Liver (tissue), 8 donors: ENCODE measurements at regions not wholly inside any gene's neighbourhood (a gene's known extent, or its start where the extent isn't known, plus 50 kb on each side); places are given as distances from the start of the nearest gene placed in this dataset.

Experiments used
- DNase-seq: peaks from one replicate; pipeline ENCODE4 v3.0.0-alpha.2; 2017; ENCODE audit warnings: low spot score
- H3K27ac ChIP-seq, 2 donors: one replicate each; pipeline ENCODE4 v1.7.0; 2013; ENCODE audit warnings: inconsistent platforms in 2 of 2, low read length in 2 of 2, control low read depth in 1 of 2, low read depth in 1 of 2, mild to moderate bottlenecking in 1 of 2
- H3K27me3 ChIP-seq, 4 donors: one replicate each; pipeline versions ENCODE4 v1.6.1 to v1.7.0; 2013; ENCODE audit warnings: low read length in 3 of 4, inconsistent platforms in 1 of 4, mild to moderate bottlenecking in 1 of 4, moderate library complexity in 1 of 4; ENCODE audit not compliant: control insufficient read depth in 4 of 4, insufficient read depth in 4 of 4
- H3K36me3 ChIP-seq, 4 donors: one replicate each; pipeline versions ENCODE4 v1.6.1 to v1.7.0; 2013; ENCODE audit warnings: low read length in 3 of 4, mild to moderate bottlenecking in 3 of 4, low read depth in 1 of 4, moderate library complexity in 1 of 4; ENCODE audit not compliant: control insufficient read depth in 4 of 4, insufficient read depth in 3 of 4
- H3K4me1 ChIP-seq, 4 donors: one replicate each; pipeline versions ENCODE4 v1.6.1 to v1.7.0; 2013; ENCODE audit warnings: low read length in 3 of 4, mild to moderate bottlenecking in 3 of 4, moderate library complexity in 1 of 4; ENCODE audit not compliant: control insufficient read depth in 4 of 4, insufficient read depth in 4 of 4
- H3K4me3 ChIP-seq, 3 donors: one replicate each; pipeline versions ENCODE4 v1.6.1 to v1.7.0; 2013; ENCODE audit warnings: low read length in 3 of 3, control low read depth in 1 of 3, low read depth in 1 of 3, mild to moderate bottlenecking in 1 of 3
- H3K9ac ChIP-seq, 2 donors: one replicate each; pipeline ENCODE4 v1.7.0; 2013; ENCODE audit warnings: low read length in 2 of 2, mild to moderate bottlenecking in 2 of 2, moderate library complexity in 2 of 2, control low read depth in 1 of 2, low read depth in 1 of 2
- H3K9me3 ChIP-seq, 4 donors: one replicate each; pipeline versions ENCODE4 v1.6.1 to v1.7.0; 2013; ENCODE audit warnings: low read length in 3 of 4; ENCODE audit not compliant: control insufficient read depth in 4 of 4
- EGR1 ChIP-seq, 2 donors: IDR thresholded peaks; 2 replicates each; pipeline ENCODE4 v1.6.1; 2016 to 2018; ENCODE audit warnings: antibody characterized with exemption in 2 of 2, low read depth in 2 of 2
- FOXA1 ChIP-seq: IDR thresholded peaks from 2 replicates; pipeline ENCODE4 v1.6.1; 2016; ENCODE audit warnings: antibody characterized with exemption
- GABPA ChIP-seq, 2 donors: IDR thresholded peaks in 1 of 2; conservative IDR thresholded peaks in 1 of 2; 2 replicates each; pipeline ENCODE4 v1.6.1; 2016; ENCODE audit warnings: antibody characterized with exemption in 2 of 2, mild to moderate bottlenecking in 1 of 2, moderate library complexity in 1 of 2
- HNF4A ChIP-seq, 2 donors: conservative IDR thresholded peaks; 2 replicates each; pipeline ENCODE4 v1.6.1; 2016; ENCODE audit warnings: antibody characterized with exemption in 2 of 2, mild to moderate bottlenecking in 2 of 2
- HNF4G ChIP-seq: IDR thresholded peaks from 2 replicates; pipeline ENCODE4 v1.6.1; 2016; ENCODE audit warnings: antibody characterized with exemption
- JUND ChIP-seq, 2 donors: IDR thresholded peaks; 2 replicates each; pipeline ENCODE4 v1.6.1; 2016; ENCODE audit warnings: antibody characterized with exemption in 2 of 2
- NR2F2 ChIP-seq: IDR thresholded peaks from 2 replicates; pipeline ENCODE4 v1.6.1; 2016; ENCODE audit warnings: antibody characterized with exemption
- RXRA ChIP-seq, 2 donors: IDR thresholded peaks; 2 replicates each; pipeline ENCODE4 v1.6.1; 2017 to 2018; ENCODE audit warnings: antibody characterized with exemption in 2 of 2, mild to moderate bottlenecking in 1 of 2
- TAF1 ChIP-seq: conservative IDR thresholded peaks from 2 replicates; pipeline ENCODE4 v1.6.1; 2016; ENCODE audit warnings: antibody characterized with exemption, mild to moderate bottlenecking
- WGBS: extraction: QIAGEN DNeasy Blood & Tissue Kit; methylation state at CpG from one replicate; pipeline ENCODE4 v1.1.7; 2013; 5-methylcytosine and 5-hydroxymethylcytosine counted together
- TF ChIP-seq, protein P1 (sequence below): IDR thresholded peaks from 2 replicates; pipeline ENCODE4 v1.6.1; 2016; ENCODE audit warnings: antibody characterized with exemption, mild to moderate bottlenecking
- TF ChIP-seq, protein P2 (sequence below): fragments of 150-350 bp; IDR thresholded peaks from 2 replicates; pipeline ENCODE4 v1.5.1; 2017; ENCODE audit warnings: improper control_type of control experiment, low read depth, low read length; ENCODE audit not compliant: missing input control
- TF ChIP-seq, protein P3 (sequence below): IDR thresholded peaks from 2 replicates; pipeline ENCODE4 v1.6.1; 2016; ENCODE audit warnings: antibody characterized with exemption
- TF ChIP-seq, protein P4 (sequence below): IDR thresholded peaks from 2 replicates; pipeline ENCODE4 v1.6.1; 2016; ENCODE audit warnings: antibody characterized with exemption
- donor health status: healthy.
- donor health status: healthy.
- donor health status: healthy.
- donor health status: healthy.
- donor health status: healthy.

DNA sequence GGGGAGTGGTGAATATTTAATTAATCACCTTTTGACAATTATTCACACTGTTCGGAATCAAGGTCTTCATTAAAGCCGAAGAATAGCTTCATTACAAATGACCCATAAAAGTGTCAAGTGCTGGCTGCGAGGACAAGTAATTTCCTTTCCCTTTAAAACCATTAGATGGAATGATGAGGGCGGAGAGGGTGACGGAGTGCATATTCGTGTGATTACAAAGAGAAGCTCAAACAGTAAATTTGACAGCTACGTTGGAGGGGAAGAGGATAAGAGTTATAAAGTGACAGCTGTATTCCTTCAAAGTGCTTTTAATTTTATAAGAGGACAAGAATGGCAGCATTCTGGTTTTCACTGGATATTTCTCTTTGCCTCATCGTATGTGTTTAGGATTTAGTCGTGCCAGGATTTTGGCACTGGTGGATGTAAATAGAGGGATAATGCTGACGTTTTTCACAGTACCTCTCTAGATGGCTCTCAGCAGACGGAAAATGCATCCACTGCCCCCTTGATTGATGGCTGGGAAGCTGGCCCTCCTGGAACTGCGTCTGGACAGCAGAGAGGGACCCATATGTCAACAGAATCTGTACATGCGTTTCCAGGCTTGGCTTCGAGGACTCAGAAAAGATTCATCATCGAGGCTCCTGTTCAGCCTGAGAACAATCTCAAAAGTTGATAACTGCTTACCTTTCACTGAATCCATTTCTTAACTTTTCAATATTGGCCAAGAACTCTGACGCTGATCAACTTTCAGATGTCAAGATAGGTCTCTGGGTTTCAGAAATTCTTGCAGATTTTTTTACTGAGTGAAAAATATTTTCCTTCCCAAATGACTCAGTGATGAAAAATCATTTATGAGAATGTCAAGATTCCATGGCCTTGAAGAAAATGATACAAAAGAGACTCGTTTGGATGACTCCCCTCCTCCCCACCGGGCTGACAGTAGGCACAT is 50.4 kb upstream of the IRX2 start:
- no peaks in the 10 kb centered on the region for H3K36me3 ChIP-seq
- no peaks in the 10 kb centered on the region for H3K4me1 ChIP-seq
- 44% methylated on average over 18 of the region's 18 CpGs for WGBS
- no peak overlapping the region for H3K27ac ChIP-seq
- H3K27me3 ChIP-seq, result peaks cover 0 to 2% (median 0%) of the 10 kb centered on the region in 4 donors
- no peaks in the 10 kb centered on the region for H3K9me3 ChIP-seq
- DNase-seq, result no peak
- TF ChIP-seq HNF4A (conservative IDR thresholded peaks at IDR 0.05) (no peak), GABPA (IDR thresholded peaks at IDR 0.05 in 1 of 2, conservative IDR thresholded peaks at IDR 0.05 in 1 of 2) (no peak), TAF1 (no peak), HNF4G (no peak), EGR1 (IDR thresholded peaks at IDR 0.05; ENCODE audit: low read depth in 2 of 2) (no peak), RXRA (IDR thresholded peaks at IDR 0.05) (no peak), NR2F2 (no peak), FOXA1 (no peak), JUND (IDR thresholded peaks at IDR 0.05) (no peak)
- TF ChIP-seq, protein P1, sequence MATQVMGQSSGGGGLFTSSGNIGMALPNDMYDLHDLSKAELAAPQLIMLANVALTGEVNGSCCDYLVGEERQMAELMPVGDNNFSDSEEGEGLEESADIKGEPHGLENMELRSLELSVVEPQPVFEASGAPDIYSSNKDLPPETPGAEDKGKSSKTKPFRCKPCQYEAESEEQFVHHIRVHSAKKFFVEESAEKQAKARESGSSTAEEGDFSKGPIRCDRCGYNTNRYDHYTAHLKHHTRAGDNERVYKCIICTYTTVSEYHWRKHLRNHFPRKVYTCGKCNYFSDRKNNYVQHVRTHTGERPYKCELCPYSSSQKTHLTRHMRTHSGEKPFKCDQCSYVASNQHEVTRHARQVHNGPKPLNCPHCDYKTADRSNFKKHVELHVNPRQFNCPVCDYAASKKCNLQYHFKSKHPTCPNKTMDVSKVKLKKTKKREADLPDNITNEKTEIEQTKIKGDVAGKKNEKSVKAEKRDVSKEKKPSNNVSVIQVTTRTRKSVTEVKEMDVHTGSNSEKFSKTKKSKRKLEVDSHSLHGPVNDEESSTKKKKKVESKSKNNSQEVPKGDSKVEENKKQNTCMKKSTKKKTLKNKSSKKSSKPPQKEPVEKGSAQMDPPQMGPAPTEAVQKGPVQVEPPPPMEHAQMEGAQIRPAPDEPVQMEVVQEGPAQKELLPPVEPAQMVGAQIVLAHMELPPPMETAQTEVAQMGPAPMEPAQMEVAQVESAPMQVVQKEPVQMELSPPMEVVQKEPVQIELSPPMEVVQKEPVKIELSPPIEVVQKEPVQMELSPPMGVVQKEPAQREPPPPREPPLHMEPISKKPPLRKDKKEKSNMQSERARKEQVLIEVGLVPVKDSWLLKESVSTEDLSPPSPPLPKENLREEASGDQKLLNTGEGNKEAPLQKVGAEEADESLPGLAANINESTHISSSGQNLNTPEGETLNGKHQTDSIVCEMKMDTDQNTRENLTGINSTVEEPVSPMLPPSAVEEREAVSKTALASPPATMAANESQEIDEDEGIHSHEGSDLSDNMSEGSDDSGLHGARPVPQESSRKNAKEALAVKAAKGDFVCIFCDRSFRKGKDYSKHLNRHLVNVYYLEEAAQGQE, result no peak
- TF ChIP-seq, protein P2, sequence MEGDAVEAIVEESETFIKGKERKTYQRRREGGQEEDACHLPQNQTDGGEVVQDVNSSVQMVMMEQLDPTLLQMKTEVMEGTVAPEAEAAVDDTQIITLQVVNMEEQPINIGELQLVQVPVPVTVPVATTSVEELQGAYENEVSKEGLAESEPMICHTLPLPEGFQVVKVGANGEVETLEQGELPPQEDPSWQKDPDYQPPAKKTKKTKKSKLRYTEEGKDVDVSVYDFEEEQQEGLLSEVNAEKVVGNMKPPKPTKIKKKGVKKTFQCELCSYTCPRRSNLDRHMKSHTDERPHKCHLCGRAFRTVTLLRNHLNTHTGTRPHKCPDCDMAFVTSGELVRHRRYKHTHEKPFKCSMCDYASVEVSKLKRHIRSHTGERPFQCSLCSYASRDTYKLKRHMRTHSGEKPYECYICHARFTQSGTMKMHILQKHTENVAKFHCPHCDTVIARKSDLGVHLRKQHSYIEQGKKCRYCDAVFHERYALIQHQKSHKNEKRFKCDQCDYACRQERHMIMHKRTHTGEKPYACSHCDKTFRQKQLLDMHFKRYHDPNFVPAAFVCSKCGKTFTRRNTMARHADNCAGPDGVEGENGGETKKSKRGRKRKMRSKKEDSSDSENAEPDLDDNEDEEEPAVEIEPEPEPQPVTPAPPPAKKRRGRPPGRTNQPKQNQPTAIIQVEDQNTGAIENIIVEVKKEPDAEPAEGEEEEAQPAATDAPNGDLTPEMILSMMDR, result no peak
- TF ChIP-seq, protein P3, sequence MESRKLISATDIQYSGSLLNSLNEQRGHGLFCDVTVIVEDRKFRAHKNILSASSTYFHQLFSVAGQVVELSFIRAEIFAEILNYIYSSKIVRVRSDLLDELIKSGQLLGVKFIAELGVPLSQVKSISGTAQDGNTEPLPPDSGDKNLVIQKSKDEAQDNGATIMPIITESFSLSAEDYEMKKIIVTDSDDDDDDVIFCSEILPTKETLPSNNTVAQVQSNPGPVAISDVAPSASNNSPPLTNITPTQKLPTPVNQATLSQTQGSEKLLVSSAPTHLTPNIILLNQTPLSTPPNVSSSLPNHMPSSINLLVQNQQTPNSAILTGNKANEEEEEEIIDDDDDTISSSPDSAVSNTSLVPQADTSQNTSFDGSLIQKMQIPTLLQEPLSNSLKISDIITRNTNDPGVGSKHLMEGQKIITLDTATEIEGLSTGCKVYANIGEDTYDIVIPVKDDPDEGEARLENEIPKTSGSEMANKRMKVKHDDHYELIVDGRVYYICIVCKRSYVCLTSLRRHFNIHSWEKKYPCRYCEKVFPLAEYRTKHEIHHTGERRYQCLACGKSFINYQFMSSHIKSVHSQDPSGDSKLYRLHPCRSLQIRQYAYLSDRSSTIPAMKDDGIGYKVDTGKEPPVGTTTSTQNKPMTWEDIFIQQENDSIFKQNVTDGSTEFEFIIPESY, result no peak
- TF ChIP-seq, protein P4, sequence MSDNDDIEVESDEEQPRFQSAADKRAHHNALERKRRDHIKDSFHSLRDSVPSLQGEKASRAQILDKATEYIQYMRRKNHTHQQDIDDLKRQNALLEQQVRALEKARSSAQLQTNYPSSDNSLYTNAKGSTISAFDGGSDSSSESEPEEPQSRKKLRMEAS, result no peak
- H3K4me3 ChIP-seq, result no peak overlapping the region
- H3K9ac ChIP-seq, result no peak overlapping the region
